Neural cell (in vitro differentiated cells): ENCODE measurements at regions not wholly inside any gene's neighbourhood (a gene's known extent, or its start where the extent isn't known, plus 50 kb on each side); places are given as distances from the start of the nearest gene placed in this dataset.

Source experiments
- H2AFZ ChIP-seq: fragments of 200-600, 300-800 bp; sonication (generic), shearing (Covaris generic); 2 replicates; pipeline ENCODE4 v1.6.0; 2014; ENCODE audit warnings: low read depth, mild to moderate bottlenecking, antibody characterized with exemption, low read length, moderate library complexity
- H3F3A ChIP-seq: fragments of 200-600 bp; shearing (Covaris generic); 2 replicates; pipeline ENCODE4 v1.6.1; 2016; ENCODE audit warnings: mild to moderate bottlenecking, moderate library complexity, mixed read lengths, antibody characterized with exemption, low read length; ENCODE audit not compliant: insufficient read depth, poor library complexity, severe bottlenecking
- H3K27ac ChIP-seq: fragments of 200-600, 300-800 bp; sonication (generic), shearing (Covaris generic); 2 replicates; pipeline ENCODE4 v1.5.1; 2014; ENCODE audit warnings: mild to moderate bottlenecking, low read length, moderate library complexity
- H3K27me3 ChIP-seq: fragments of 300-800, 200-600 bp; sonication (generic), shearing (Covaris generic); 2 replicates; pipeline ENCODE4 v1.6.0; 2014; ENCODE audit warnings: mild to moderate bottlenecking, low read depth, low read length, moderate library complexity; ENCODE audit not compliant: insufficient read depth
- H3K36me3 ChIP-seq: fragments of 300-800, 200-600 bp; sonication (generic), shearing (Covaris generic); 2 replicates; pipeline ENCODE4 v1.5.1; 2014; ENCODE audit warnings: mild to moderate bottlenecking, antibody characterized with exemption, low read length, moderate library complexity; ENCODE audit not compliant: insufficient read depth
- H3K4me2 ChIP-seq: fragments of 300-800, 200-600 bp; sonication (generic), shearing (Covaris generic); 2 replicates; pipeline ENCODE4 v1.6.0; 2014; ENCODE audit warnings: mild to moderate bottlenecking, low read length
- H3K4me3 ChIP-seq: fragments of 300-800, 200-600 bp; sonication (generic), shearing (Covaris generic); 2 replicates; pipeline ENCODE4 v1.5.1; 2014; ENCODE audit warnings: mild to moderate bottlenecking, low read length, moderate library complexity
- H3K79me2 ChIP-seq: fragments of 200-600 bp; shearing (Covaris generic); replicated peaks from 2 replicates; pipeline ENCODE4 v1.6.0; 2014; ENCODE audit warnings: mild to moderate bottlenecking, low read length, moderate library complexity; ENCODE audit not compliant: insufficient read depth
- H3K9ac ChIP-seq: fragments of 300-800, 200-600 bp; sonication (generic), shearing (Covaris generic); 2 replicates; pipeline ENCODE4 v1.6.1; 2016; ENCODE audit warnings: mild to moderate bottlenecking, low read length, mixed read lengths
- H3K9me2 ChIP-seq: fragments of 200-600 bp; shearing (Covaris generic); 2 replicates; pipeline ENCODE4 v1.6.1; 2016; ENCODE audit warnings: mild to moderate bottlenecking, low read length, mixed read lengths; ENCODE audit not compliant: insufficient read depth
- H3K9me3 ChIP-seq: fragments of 200-600, 300-800 bp; sonication (generic), shearing (Covaris generic); 2 replicates; pipeline ENCODE4 v1.6.1; 2016; ENCODE audit warnings: mild to moderate bottlenecking, mixed run types, low read length, moderate library complexity, mixed read lengths
- H4K20me1 ChIP-seq: fragments of 200-600 bp; shearing (Covaris generic); 2 replicates; pipeline ENCODE4 v1.6.1; 2016; ENCODE audit warnings: mild to moderate bottlenecking, mixed run types; ENCODE audit not compliant: insufficient read depth
- EP300 ChIP-seq: fragments of 450-650 bp; conservative IDR thresholded peaks from 2 replicates; pipeline ENCODE4 v1.6.1; 2014; ENCODE audit warnings: antibody characterized with exemption, mild to moderate bottlenecking, moderate library complexity; ENCODE audit not compliant: poor library complexity, severe bottlenecking
- EZH2 ChIP-seq: fragments of 200-600, 300-800 bp; shearing (Covaris generic), sonication (generic); IDR thresholded peaks from 2 replicates; pipeline ENCODE4 v1.6.1; 2014; ENCODE audit warnings: antibody characterized with exemption, low read length, borderline replicate concordance, mild to moderate bottlenecking; ENCODE audit not compliant: insufficient read depth, poor library complexity, severe bottlenecking
- MXI1 ChIP-seq: fragments of 450-650 bp; conservative IDR thresholded peaks from 2 replicates; pipeline ENCODE4 v1.6.1; 2014; ENCODE audit warnings: antibody characterized with exemption, mild to moderate bottlenecking; ENCODE audit not compliant: poor library complexity, severe bottlenecking
- POLR2AphosphoS5 ChIP-seq: IDR thresholded peaks from 2 replicates; pipeline ENCODE4 v1.6.1; 2012
- RAD21 ChIP-seq: fragments of 450-650 bp; conservative IDR thresholded peaks from 2 replicates; pipeline ENCODE4 v1.6.1; 2014; ENCODE audit warnings: antibody characterized with exemption, mild to moderate bottlenecking, moderate library complexity
- SMC3 ChIP-seq: fragments of 450-650 bp; conservative IDR thresholded peaks from 2 replicates; pipeline ENCODE4 v1.6.1; 2014; ENCODE audit warnings: antibody characterized with exemption, mild to moderate bottlenecking, moderate library complexity; ENCODE audit not compliant: poor library complexity
- TAF1 ChIP-seq: IDR thresholded peaks from 2 replicates; pipeline ENCODE4 v1.6.1; 2012; ENCODE audit warnings: low read depth
- TF ChIP-seq, protein P1 (sequence below): fragments of 450-650 bp; IDR thresholded peaks from 2 replicates; pipeline ENCODE4 v1.5.1; 2014; ENCODE audit warnings: antibody characterized with exemption, mild to moderate bottlenecking, moderate library complexity; ENCODE audit not compliant: poor library complexity, severe bottlenecking
- TF ChIP-seq, protein P2 (sequence below): IDR thresholded peaks from 2 replicates; pipeline ENCODE4 v1.6.1; 2012; ENCODE audit warnings: borderline replicate concordance

DNA sequence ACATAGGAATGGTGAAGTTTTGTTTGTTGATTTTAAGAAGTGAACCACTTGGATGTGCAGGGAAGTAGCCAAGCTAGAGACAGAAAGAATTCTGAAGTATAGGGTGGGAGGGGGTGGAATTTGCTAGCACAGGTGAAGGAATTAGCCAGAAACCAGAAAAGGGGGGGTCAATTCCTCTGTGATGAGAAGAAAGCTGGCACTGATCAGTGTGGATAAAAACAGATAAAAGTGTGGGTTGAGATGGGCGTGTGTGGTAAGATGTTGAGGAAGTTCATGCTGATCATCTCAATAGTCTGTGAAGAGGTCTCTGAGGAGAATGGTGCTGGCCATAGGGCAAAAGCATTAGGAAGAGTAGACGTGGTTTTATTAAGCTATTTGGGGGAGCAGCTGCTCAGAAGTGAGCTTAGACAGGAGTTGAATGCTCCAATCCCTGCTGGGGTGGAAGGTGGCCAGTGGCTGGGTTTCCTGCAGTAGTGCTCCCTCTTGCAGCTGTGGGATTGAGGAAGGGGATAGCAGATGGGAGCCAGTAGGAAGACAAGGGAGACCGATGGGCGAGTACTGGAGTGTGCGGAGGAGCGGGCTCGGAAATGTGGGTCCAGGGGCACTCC is 88.7 kb upstream of the ELL2 start:
- no peaks in the 10 kb centered on the region for H3K79me2 ChIP-seq
- no peak overlapping the region for H2AFZ ChIP-seq
- H3K4me2 ChIP-seq: no peak overlapping the region
- no peaks in the 10 kb centered on the region for H3K27me3 ChIP-seq
- H3F3A ChIP-seq: no peaks in the 10 kb centered on the region
- no peak overlapping the region for H3K4me3 ChIP-seq
- H4K20me1 ChIP-seq: no peaks in the 10 kb centered on the region
- no peak overlapping the region for H3K27ac ChIP-seq
- no peak for TF ChIP-seq POLR2AphosphoS5
- TF ChIP-seq EP300: no peak
- no peak for TF ChIP-seq MXI1
- no peak for TF ChIP-seq EZH2
- TF ChIP-seq RAD21: no peak
- TF ChIP-seq, protein P1, sequence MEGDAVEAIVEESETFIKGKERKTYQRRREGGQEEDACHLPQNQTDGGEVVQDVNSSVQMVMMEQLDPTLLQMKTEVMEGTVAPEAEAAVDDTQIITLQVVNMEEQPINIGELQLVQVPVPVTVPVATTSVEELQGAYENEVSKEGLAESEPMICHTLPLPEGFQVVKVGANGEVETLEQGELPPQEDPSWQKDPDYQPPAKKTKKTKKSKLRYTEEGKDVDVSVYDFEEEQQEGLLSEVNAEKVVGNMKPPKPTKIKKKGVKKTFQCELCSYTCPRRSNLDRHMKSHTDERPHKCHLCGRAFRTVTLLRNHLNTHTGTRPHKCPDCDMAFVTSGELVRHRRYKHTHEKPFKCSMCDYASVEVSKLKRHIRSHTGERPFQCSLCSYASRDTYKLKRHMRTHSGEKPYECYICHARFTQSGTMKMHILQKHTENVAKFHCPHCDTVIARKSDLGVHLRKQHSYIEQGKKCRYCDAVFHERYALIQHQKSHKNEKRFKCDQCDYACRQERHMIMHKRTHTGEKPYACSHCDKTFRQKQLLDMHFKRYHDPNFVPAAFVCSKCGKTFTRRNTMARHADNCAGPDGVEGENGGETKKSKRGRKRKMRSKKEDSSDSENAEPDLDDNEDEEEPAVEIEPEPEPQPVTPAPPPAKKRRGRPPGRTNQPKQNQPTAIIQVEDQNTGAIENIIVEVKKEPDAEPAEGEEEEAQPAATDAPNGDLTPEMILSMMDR: no peak
- TF ChIP-seq TAF1: no peak
- TF ChIP-seq, protein P2, sequence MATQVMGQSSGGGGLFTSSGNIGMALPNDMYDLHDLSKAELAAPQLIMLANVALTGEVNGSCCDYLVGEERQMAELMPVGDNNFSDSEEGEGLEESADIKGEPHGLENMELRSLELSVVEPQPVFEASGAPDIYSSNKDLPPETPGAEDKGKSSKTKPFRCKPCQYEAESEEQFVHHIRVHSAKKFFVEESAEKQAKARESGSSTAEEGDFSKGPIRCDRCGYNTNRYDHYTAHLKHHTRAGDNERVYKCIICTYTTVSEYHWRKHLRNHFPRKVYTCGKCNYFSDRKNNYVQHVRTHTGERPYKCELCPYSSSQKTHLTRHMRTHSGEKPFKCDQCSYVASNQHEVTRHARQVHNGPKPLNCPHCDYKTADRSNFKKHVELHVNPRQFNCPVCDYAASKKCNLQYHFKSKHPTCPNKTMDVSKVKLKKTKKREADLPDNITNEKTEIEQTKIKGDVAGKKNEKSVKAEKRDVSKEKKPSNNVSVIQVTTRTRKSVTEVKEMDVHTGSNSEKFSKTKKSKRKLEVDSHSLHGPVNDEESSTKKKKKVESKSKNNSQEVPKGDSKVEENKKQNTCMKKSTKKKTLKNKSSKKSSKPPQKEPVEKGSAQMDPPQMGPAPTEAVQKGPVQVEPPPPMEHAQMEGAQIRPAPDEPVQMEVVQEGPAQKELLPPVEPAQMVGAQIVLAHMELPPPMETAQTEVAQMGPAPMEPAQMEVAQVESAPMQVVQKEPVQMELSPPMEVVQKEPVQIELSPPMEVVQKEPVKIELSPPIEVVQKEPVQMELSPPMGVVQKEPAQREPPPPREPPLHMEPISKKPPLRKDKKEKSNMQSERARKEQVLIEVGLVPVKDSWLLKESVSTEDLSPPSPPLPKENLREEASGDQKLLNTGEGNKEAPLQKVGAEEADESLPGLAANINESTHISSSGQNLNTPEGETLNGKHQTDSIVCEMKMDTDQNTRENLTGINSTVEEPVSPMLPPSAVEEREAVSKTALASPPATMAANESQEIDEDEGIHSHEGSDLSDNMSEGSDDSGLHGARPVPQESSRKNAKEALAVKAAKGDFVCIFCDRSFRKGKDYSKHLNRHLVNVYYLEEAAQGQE: no peak
- no peak for TF ChIP-seq SMC3
- H3K36me3 ChIP-seq: no peaks in the 10 kb centered on the region
- H3K9ac ChIP-seq: no peak overlapping the region
- no peaks in the 10 kb centered on the region for H3K9me3 ChIP-seq
- H3K9me2 ChIP-seq: no peaks in the 10 kb centered on the region

DNA sequence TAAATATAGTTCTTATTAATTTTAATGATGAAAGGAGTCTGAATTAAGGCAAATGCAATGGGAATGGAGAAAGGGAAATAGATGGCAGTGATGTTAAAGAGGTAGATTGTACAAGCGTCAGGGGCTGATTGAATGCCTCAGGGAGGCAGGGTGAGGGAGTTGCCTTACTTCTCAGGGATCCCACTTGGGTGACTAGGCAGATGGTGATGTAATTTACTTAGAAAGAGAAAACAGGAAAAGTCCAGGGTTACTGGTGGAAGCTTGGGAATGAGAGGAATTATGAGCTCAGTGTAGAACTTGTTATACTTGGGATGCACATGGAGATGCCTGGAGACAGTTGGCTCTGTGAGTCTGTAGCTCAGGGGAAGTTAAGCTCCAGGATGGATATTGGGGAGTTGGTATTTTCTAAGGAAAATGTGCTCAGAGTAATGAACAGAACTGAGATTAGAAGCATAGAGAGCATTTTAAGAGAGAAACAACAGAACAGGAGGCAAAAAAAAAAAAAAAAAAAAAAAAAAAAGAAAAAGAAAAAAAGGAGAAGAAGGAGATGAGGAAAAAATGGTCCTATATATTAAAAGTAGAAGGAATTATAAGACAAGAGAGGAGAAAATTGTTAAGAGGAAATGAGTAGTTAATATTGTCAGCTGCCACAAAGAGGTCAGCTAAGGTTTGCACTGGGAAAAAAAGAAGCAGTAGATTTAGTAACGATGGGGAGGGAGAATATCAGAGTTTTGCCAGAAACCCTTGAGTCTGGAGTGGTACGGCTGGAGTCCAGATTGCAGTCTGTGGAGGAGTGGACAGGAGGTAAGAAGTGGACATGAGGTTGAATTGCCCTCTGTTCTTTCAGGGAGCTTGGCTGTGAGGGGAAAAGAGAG is 88.0 kb upstream of the ELL2 start:
- no peak overlapping the region for H3K4me2 ChIP-seq
- no peaks in the 10 kb centered on the region for H3K9me2 ChIP-seq
- H4K20me1 ChIP-seq: no peaks in the 10 kb centered on the region
- H3K9me3 ChIP-seq: no peaks in the 10 kb centered on the region
- no peak overlapping the region for H3K4me3 ChIP-seq
- no peaks in the 10 kb centered on the region for H3K36me3 ChIP-seq
- H3K27ac ChIP-seq: no peak overlapping the region
- TF ChIP-seq MXI1: no peak
- no peak for TF ChIP-seq SMC3
- H2AFZ ChIP-seq: no peak overlapping the region
- H3K27me3 ChIP-seq: no peaks in the 10 kb centered on the region
- no peaks in the 10 kb centered on the region for H3K79me2 ChIP-seq
- H3K9ac ChIP-seq: no peak overlapping the region
- H3F3A ChIP-seq: no peaks in the 10 kb centered on the region
